GM12891 (cell line): ENCODE measurements at regions not wholly inside any gene's neighbourhood (a gene's known extent, or its start where the extent isn't known, plus 50 kb on each side); places are given as distances from the start of the nearest gene placed in this dataset.
A peak's percentile ranks its signal among the peaks of the same experiment; 100 is the strongest.
"Not testable (repeated sequence)": the region's sequence is repeated elsewhere in the genome, so short reads cannot be mapped to it uniquely, and the experiment has no call there.

Experiments used
- DNase-seq: peaks from one replicate; pipeline ENCODE4 v3.0.0; 2011; ENCODE audit warnings: low spot score; ENCODE audit not compliant: insufficient read length
- FAIRE-seq: peaks from 2 replicates; lab custom pipeline; 2011; peaks lifted over from hg19 to GRCh38; lab: Jason Lieb, UNC
- PAX5 ChIP-seq: IDR thresholded peaks from 2 replicates; pipeline ENCODE4 v1.6.1; 2011; ENCODE audit warnings: low read length, moderate library complexity, mild to moderate bottlenecking; ENCODE audit not compliant: insufficient read depth, severe bottlenecking
- POLR2A ChIP-seq: IDR thresholded peaks from 2 replicates; pipeline ENCODE4 v1.6.1; 2011; ENCODE audit warnings: low read depth, low read length, control low read depth
- POLR2AphosphoS5 ChIP-seq: IDR thresholded peaks from 2 replicates; pipeline ENCODE4 v1.6.1; 2011; ENCODE audit warnings: low read depth, low read length, control low read depth
- POU2F2 ChIP-seq: IDR thresholded peaks from 2 replicates; pipeline ENCODE4 v1.6.1; 2011; ENCODE audit warnings: low read depth, mild to moderate bottlenecking, control low read depth, low read length, moderate library complexity
- SPI1 ChIP-seq: IDR thresholded peaks from 2 replicates; pipeline ENCODE4 v1.6.1; 2011; ENCODE audit warnings: low read depth, low read length, control low read depth
- TAF1 ChIP-seq: IDR thresholded peaks from 2 replicates; pipeline ENCODE4 v1.6.1; 2011; ENCODE audit warnings: low read depth, low read length, control low read depth

DNA sequence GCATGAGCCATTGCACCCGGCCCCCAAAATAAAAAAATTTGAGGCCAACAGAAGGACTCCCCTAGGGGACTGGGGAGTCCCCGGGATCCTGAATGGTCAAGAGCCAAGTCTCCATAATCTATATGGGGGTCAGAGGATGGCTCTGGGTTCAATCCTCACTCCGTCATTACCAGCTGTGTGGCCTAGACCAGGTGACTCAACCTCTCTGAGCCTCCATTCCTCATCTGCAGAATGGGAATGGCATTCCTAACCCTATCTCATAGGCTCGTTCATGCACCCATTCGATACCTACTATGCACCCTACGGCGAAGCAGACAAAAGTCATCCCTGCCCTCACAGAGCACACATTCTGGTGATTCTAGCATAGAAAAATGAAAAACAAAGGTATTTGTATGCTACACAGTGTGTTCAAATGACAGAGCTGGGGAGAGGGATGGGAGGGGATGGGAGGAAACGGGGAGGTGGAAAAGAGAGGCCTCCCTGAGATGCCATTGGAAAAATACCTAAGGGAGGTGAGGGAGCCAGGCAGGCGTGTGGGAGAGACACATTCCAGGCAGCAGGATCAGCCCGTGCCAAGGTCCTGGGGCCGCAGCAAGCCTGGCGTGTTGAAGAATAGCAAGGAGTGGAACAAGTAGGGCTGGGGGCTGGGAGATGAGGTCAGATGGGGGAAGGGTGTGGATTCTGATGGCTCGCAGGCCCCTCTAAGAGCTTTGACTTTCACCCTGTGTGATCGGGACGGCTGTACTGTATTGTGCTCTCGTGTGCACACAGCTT, 71.2 kb downstream of the RMI2 start:
- TF ChIP-seq POLR2A (no peak), TAF1 (no peak), POU2F2 (no peak), PAX5 (no peak), POLR2AphosphoS5 (no peak), SPI1 (no peak)
- FAIRE-seq (no peak), DNase-seq (no peak)

DNA sequence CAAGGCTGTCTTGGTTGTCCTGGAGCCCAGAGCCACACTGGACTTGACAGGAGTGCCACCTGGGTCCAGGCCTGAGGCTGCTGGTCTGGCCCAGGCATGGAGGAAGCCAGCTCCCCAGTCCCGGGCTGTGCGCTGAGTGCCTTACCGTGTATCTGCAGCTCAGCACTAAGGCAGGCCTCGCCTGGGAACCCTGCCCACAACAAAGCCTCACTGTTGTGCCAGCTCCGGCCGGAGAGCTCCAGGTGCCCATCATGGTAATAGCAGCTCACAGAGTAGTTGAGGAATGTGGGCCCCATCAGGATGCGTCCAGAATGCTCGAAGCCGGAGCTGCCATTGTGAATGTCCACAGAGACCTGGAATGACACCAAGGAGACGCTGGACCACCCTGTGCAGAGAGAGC, 72.2 kb downstream of the RMI2 start:
- DNase-seq = no peak
- FAIRE-seq = no peak
- TF ChIP-seq POLR2A (no peak), POU2F2 (no peak), SPI1 (no peak), PAX5 (no peak), POLR2AphosphoS5 (no peak)

- TF ChIP-seq PAX5 (no peak), POLR2AphosphoS5 (no peak), SPI1 (no peak), POLR2A (no peak), TAF1 (no peak), POU2F2 (no peak)
- DNase-seq (no peak), FAIRE-seq (no peak)
Observed at GRCh38 chr16:11418506-11418905, 73.2 kb downstream of the RMI2 start.

DNA sequence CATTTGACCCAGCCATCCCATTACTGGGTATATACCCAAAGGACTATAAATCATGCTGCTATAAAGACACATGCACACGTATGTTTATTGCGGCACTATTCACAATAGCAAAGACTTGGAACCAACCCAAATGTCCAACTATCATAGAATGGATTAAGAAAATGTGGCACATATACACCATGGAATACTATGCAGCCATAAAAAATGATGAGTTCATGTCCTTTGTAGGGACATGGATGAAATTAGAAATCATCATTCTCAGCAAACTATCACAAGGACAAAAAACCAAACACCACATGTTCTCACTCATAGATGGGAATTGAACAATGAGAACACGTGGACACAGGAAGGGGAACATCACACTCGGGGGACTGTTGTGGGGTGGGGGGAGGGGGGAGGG, 74.8 kb downstream of the RMI2 start:
- FAIRE-seq, DNase-seq: not testable (repeated sequence)

DNA sequence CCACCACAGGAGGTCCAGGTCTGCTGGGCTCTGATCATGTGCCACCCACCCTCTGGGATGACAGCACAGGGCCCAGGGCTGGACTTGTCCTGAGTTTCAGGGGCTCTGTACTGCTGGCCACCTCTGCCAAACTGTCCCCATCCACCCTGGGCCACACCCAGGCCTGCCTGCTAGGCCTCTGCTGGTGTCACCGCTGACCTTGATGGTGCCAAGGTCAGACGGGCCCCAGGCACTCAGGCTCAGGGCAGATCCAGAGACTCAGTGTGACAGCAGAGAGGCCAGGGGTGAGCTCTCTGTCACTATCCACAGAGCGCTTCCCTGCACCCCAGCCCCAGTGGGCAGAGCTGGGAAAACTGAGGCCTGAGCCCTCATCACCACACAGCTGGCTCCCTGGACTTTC, 75.6 kb downstream of the RMI2 start:
- FAIRE-seq = no peak
- no peak for DNase-seq
- no peak for TF ChIP-seq POLR2AphosphoS5
- no peak for TF ChIP-seq PAX5
- no peak for TF ChIP-seq POU2F2
- no peak for TF ChIP-seq TAF1
- TF ChIP-seq SPI1 = no peak
- no peak for TF ChIP-seq POLR2A

GRCh38 chr16:11422381-11423314, 77.4 kb downstream of the RMI2 start:
- FAIRE-seq (peak; percentile 13), DNase-seq (no peak)
- TF ChIP-seq SPI1 (no peak), POLR2AphosphoS5 (no peak), POU2F2 (no peak), PAX5 (no peak), POLR2A (no peak), TAF1 (no peak)

DNA sequence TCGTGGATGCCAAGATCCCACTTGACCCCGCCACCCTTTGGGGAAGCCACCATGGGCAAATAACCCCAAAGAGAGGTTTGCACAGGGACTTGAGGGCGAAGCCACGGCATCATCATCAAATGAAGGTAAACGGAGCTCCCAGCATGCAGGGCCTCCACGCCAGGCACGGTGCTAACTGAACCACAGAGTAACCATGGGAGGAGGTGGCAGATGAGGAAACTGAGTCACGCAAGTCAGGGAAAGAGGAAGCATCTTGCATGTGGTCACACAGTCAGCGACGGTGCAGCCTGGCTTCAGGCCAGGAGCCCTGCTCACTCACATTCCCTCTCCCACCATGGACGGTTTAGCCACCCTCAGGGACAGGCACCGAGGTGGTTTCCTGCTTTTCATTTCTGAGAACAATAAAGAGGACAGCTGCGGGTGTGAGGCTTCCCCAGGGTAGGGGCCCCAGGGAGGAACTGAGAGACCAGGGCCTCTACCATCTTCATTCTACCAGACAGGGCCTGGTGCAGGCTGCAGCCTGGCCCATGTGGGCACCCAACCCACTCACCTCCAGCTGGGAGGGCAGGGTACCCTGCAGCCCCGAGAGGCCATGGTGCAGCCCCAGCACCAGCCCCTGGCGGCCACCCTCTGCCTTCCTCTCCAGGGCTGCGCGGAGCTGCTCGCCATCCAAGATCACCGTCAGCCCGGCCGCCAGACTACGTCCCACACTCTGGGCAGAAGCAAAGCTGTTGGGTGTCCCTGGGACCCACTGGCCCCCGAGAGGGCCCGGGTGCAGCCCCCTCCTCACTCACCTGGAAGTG, 78.3 kb downstream of the RMI2 start:
- FAIRE-seq = peak; percentile 16
- TF ChIP-seq POLR2AphosphoS5 (no peak), SPI1 (peak; percentile 72)
- peak; percentile 58 for DNase-seq

GRCh38 chr16:11424118-11424460, 78.8 kb downstream of the RMI2 start:
- DNase-seq = no peak
- no peak for FAIRE-seq
- TF ChIP-seq POU2F2 (no peak), POLR2AphosphoS5 (no peak), SPI1 (no peak), TAF1 (no peak), PAX5 (no peak), POLR2A (no peak)

DNA sequence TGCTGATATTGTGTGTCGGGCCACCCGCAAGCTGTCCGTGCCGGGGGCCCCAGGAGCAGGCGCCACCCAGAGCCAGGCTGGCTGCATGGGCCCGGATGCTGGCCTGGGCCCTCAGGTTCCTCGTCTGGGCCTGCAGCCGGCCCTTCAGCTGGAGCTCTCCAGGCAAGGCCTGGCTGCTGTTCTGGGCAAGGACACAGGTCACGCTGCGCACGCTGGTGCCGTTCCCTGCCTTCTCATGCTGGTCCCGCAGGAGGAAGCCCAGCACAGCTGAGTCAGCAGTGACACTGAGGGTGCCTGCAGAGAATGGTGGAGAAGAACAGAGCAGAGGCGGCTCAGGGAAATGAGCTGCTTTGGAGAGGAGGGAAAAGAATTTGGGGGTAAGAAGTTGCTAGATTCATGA, 79.9 kb downstream of the RMI2 start:
- TF ChIP-seq POU2F2 (no peak), POLR2A (no peak), POLR2AphosphoS5 (no peak), SPI1 (no peak), TAF1 (no peak), PAX5 (no peak)
- FAIRE-seq = no peak

GRCh38 chr16:11428623-11428953, 83.3 kb downstream of the RMI2 start:
- TF ChIP-seq TAF1 (no peak), SPI1 (no peak), POLR2A (no peak), PAX5 (no peak), POLR2AphosphoS5 (no peak)
- DNase-seq = no peak
- FAIRE-seq = no peak

More for the DNA sequence above, 79.9 kb downstream of the RMI2 start:
- DNase-seq = no peak
